HG02623 (cell line): ENCODE measurements at regions not wholly inside any gene's neighbourhood (a gene's known extent, or its start where the extent isn't known, plus 50 kb on each side); places are given as distances from the start of the nearest gene placed in this dataset.

Experiments used
- ATAC-seq: cut with Tn5 transposase; IDR thresholded peaks from one replicate; pipeline ENCODE4 v1.9.1; 2021; ENCODE audit warnings: moderate library complexity; ENCODE audit not compliant: unreplicated experiment

DNA sequence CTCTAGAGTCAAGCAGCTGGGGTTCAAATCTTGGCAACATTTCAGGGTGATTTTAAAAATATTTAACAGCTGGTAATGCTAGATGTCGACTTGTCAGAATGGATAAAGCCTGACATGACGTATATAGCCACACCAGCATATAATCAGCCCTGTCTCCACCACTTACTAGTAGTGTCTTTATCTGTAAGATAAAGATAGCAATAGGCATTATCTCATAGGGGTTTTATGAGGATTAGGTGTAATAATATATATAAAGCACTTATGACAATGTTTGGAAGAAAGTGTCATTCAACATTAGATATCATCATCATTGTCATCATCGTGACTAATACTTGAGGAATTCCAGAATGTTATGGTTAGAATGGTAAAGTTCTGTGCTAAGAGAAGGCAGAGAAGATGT is 369.0 kb upstream of the CWC22 start:
- ATAC-seq, result no peak

GRCh38 chr2:180374502-180375281 is 367.6 kb upstream of the CWC22 start:
- no peak for ATAC-seq

- no peak for ATAC-seq
Measured at GRCh38 chr2:180370511-180371205, 363.6 kb upstream of the CWC22 start.

DNA sequence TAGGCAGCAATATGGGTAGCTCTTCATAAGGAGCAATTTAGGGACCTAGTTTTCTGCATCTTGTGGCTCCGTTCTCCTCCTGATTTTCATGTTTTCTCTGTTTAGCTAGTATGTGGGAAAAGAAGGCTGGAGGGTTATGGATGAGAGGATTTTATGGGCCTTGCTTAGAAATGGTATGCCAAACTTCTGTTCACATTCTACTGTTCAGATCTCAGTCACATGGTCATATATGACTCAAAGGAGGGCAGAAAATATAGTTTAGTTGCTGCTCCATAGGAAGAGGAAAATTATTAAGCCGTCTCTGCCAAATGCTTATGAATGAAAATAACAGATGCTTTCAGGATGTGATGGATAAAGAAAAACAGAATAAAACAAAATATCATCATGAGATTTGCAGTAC is 361.8 kb upstream of the CWC22 start:
- ATAC-seq, result no peak

- ATAC-seq, result no peak
Measured at GRCh38 chr2:180367815-180368214, 360.7 kb upstream of the CWC22 start.

DNA sequence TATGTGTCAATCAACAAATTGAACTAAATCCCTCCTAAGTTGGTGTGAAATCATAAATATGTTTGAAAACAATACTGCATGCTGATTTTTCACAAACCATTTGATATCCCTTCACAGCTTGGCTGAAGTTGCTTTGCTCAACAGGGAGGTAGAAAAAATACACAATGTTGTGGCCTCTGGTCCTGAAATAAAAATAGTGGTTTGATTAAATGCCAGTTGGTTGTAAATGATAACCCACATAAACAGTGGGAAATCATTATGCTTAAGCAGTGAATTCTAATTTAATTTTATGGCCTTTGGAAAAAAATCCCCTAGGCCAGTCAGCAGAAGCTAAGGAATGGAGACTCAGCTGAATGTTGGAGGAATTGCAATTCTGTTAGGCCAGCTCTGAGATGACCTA is 359.4 kb upstream of the CWC22 start:
- no peak for ATAC-seq

- no peak for ATAC-seq
Measured at GRCh38 chr2:180364719-180365118, 357.6 kb upstream of the CWC22 start.

- peak; percentile 43 for ATAC-seq
Measured at GRCh38 chr2:180360283-180360618, 353.2 kb upstream of the CWC22 start.

DNA sequence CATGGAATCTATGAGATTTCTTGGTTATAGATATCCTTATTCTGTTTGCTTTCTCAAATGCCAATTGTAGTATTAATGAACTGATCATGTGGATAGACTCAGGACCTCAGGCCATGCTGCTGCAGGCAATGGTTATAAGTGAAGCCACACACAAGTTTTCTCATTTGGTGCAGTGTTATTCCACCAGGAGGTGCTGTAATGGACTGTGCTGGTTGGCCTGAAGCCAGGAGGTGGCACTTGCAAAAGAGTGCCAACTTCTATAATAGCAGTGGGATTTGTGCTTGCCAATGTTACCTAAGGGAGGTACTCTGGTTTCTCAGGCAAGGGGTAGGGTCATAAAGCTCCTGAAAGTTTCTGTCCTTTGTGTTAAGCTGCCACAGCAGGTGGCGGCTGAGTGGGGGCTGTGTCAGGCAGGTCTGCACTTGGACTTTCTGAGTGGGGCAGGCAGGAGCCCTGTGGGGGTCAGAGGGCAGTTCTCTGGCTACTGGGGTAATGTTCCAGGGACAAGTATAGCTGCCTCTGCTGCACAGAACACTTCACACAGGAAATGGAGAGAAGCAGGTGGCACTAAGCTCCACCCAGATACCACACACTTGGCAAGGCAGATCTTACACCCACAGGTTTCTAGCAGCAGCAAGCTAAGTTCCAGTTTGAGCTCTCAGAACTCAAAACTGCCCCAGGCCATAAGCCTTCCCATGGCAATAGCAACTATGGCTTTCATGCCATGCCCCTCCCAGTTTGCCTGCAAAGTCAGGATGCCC is 352.6 kb upstream of the CWC22 start:
- peak; percentile 94 for ATAC-seq

DNA sequence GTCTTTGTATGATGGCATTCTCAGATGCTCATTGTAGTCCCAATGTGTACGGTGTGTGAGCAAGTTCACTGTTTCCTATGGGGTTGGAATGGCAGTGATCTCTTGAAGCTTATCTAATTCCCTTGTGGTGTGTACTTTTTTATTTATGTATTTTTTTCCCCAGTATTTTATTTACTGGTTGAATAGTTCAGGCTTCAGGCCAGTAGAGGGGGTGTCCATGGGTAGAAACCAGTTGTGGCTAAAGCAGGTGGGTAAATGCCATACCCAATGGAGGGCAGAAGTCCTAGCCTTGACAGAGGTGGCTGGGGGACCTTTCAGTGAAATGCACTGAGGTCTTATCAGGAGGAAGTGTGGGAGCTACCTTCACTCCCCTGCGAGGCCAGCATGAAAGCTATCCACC is 351.4 kb upstream of the CWC22 start:
- no peak for ATAC-seq

- ATAC-seq, result no peak
Measured at GRCh38 chr2:180356676-180357075, 349.6 kb upstream of the CWC22 start.

- ATAC-seq, result no peak
Measured at GRCh38 chr2:180352620-180353019, 345.5 kb upstream of the CWC22 start.

DNA sequence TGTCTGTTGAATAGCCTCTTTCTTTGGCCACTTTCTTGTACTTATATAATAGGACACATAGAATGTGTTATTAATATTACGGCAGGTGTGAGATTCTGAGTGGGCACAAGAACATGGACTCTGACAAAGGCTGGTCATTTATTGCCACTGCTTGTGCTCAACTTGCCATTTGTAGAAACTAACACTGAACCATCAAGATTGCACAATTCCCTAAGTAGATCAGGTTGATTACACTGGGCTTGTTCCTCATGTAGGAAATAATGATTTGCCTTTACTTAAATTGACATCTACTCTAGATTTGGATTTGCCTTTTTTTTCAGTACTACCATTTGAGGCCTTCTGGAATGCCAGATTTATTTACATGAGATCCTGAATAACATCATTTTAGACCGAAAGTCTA is 342.7 kb upstream of the CWC22 start:
- no peak for ATAC-seq

DNA sequence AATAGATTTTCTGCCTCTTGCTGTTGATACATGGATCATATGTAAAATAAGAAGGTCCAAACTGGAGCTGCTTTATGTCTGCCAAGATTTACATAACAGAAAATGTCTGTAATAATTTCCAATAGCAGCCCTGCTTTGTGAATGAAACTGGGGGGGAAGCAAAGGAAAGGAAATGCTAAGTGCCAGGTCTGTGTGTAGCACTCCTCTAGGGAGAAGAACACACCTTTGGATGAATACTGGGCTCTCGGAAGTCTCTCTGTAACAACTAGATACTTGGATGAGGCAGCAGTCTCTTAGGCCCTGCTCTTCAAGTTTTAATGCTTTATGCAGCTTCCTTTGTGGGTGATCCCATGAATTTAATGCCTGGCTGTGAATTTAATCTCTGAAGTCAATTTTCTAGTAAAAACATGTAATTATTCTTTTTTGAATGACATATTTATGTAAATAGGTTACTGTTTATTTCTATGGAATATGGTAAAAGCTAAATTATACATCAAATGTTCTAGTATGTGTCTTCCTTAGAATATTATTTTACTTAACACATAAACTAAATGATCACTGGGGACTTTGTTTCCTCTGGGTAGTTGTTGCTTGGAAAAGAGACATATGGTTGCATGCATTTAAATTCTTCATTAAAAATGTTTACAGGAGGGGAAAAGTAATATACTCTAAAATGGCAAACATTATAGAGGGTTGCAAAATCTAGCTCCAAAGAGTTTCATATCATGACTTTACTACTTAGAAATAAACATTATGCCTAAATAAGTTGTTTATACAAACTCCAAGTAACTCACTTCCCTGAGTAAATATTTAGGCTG is 336.6 kb upstream of the CWC22 start:
- no peak for ATAC-seq

DNA sequence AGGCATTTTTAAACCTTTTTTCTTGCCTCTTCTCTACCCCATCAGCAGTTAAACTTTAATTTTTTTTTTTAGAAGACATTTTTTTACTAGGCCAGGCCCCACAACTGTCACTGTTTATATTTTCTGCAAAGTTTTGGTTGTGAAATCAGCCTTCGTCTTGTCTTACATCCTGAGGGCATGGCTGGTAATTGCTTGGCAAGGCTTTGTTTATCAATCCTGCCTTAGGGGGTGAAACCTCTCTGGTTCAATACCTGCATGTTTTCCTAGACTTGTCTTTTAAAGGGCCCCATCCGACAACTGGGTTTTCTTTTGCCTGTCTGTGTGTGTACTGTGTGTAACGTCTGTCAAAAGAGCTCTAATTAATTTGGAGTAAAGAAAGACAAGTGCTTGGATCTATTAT is 330.0 kb upstream of the CWC22 start:
- ATAC-seq, result no peak

DNA sequence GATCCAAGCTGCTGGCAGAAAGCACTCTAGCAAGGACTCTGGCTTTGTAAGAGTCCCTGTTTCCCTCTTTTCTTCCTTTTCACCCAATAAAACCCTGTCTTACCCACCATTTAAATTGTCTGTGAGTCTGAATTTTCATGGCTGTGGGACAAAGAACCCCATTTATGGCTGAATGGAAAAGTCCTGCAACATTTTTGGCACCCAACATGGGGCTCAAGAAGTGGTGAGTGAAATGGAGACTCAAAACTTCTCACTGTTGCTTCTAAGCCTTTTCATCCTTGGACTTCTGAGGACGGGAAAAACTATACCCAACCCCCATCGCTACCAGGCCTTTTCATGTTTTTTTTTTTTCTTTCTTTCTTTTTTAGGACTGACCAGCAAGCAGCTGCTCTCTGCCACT is 329.5 kb upstream of the CWC22 start:
- no peak for ATAC-seq

DNA sequence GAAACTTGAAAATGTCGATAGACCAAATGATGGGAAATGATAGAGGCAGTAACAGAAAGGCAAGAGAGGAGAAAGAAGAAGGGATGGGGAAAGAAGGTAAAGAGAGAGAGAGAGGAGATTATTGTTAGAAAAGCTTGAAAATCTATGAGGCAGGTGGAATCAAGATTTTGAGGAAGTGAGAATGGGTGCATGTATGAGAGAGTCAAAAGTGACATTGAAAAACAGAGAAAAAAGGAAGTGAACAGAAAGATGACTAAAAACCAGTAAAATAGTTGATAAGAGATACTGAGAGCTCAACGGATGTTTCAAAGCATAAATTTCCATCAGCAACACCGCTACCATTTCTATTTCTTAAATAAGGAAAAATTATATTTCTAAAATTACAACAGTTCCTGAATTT is 327.4 kb upstream of the CWC22 start:
- peak; percentile 100 for ATAC-seq

GRCh38 chr2:180328795-180329422 is 321.8 kb upstream of the CWC22 start:
- no peak for ATAC-seq

GRCh38 chr2:180327185-180327584 is 320.1 kb upstream of the CWC22 start:
- ATAC-seq, result no peak

DNA sequence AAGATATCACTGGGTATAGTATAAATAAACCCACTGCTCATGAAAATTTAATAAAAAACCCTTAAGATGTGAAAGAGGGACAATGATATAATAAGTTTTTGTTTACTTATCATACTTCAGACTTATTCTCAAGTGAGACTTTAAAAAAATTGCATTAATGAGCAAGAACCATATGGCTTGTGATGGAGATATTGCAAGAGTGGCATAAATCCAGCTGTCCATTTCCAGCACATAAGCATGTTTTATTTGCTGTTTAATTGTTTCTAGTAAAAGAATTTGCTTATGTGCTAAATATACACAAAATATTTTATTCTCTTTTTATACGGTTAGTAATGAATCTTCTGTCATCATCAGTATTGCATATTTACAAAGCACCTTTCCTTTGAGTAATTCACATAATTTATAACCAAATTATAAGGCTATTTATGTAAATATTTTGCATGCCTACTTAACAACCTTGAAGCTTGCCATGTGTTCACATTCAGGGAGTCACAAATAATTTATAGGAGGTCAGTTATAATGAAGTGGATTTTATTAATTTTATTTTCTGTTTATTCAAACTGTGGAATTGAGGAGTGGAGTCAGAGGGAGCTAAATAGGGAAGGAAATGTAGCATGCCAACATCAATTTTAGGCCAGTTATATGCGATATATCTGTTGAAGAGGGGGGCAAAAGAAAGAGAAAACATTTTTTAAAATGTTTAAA is 318.5 kb upstream of the CWC22 start:
- no peak for ATAC-seq
